KMS-11 (cell line): ENCODE measurements at regions not wholly inside any gene's neighbourhood (a gene's known extent, or its start where the extent isn't known, plus 50 kb on each side); places are given as distances from the start of the nearest gene placed in this dataset.

ENCODE experiments used
- H2AFZ ChIP-seq: fragments of 200-600 bp; sonication (generic); 2 replicates; pipeline ENCODE4 v1.6.1; 2016; ENCODE audit warnings: antibody characterized with exemption, mixed run types, low read depth
- H3K27ac ChIP-seq: fragments of 200-600 bp; sonication (generic); 2 replicates; pipeline ENCODE4 v1.6.1; 2016; ENCODE audit warnings: mild to moderate bottlenecking, mixed run types
- H3K27me3 ChIP-seq: fragments of 200-600 bp; sonication (generic); 2 replicates; pipeline ENCODE4 v1.6.1; 2017; ENCODE audit warnings: mild to moderate bottlenecking, low read depth, mixed run types, moderate library complexity; ENCODE audit not compliant: insufficient read depth
- H3K36me3 ChIP-seq: fragments of 200-600 bp; sonication (generic); 2 replicates; pipeline ENCODE4 v1.6.1; 2017; ENCODE audit warnings: mild to moderate bottlenecking, mixed run types; ENCODE audit not compliant: insufficient read depth
- H3K4me1 ChIP-seq: fragments of 200-600 bp; sonication (generic); 2 replicates; pipeline ENCODE4 v1.6.1; 2016; ENCODE audit warnings: mild to moderate bottlenecking, low read depth, mixed run types; ENCODE audit not compliant: poor library complexity, severe bottlenecking
- H3K4me2 ChIP-seq: fragments of 200-600 bp; sonication (generic); 2 replicates; pipeline ENCODE4 v1.7.0; 2016; ENCODE audit warnings: mild to moderate bottlenecking, mixed run types
- H3K4me3 ChIP-seq: fragments of 200-600 bp; sonication (generic); IDR thresholded peaks from 2 replicates; pipeline ENCODE4 v1.6.1; 2017; ENCODE audit warnings: low read depth, low read length, mixed read lengths; ENCODE audit not compliant: insufficient read depth
- H3K79me2 ChIP-seq: fragments of 200-600 bp; sonication (generic); 2 replicates; pipeline ENCODE4 v1.6.1; 2016; ENCODE audit warnings: low read depth, mixed run types; ENCODE audit not compliant: insufficient read depth
- H3K9ac ChIP-seq: fragments of 200-600 bp; sonication (generic); 2 replicates; pipeline ENCODE4 v1.6.1; 2016; ENCODE audit warnings: mild to moderate bottlenecking, mixed run types
- H4K20me1 ChIP-seq: fragments of 200-600 bp; sonication (generic); 2 replicates; pipeline ENCODE4 v1.6.1; 2016; ENCODE audit warnings: mild to moderate bottlenecking, mixed run types; ENCODE audit not compliant: insufficient read depth
- TF ChIP-seq, protein P1 (sequence below): fragments of 200-600 bp; sonication (generic); conservative IDR thresholded peaks from 2 replicates; pipeline ENCODE4 v1.6.1; 2017; ENCODE audit warnings: low read depth, mild to moderate bottlenecking, antibody characterized with exemption, low read length, moderate library complexity, mixed read lengths

DNA sequence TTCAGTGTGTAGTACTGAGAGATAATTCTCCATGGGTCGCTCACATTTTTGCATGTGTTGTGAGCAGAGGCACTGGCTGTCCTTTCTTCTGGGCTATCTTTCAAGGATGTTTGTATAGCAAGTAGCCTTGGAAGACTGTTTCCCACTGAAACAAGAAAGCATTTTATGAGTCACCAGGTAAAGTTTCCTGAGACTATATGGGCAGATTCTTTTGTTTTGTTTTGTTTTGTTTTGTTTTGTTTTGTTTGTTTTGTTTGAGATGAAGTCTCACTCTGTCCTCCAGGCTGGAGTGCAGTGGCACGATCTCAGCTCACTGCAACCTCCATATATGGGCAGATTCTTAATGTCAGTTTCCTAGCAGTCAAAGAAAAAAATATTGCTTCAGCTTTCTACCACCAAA lies 912.6 kb downstream of the TTLL7 start:
- no peak overlapping the region for H3K27ac ChIP-seq
- no peak overlapping the region for H3K4me2 ChIP-seq
- H3K79me2 ChIP-seq: no peaks in the 10 kb centered on the region
- TF ChIP-seq, protein P1, sequence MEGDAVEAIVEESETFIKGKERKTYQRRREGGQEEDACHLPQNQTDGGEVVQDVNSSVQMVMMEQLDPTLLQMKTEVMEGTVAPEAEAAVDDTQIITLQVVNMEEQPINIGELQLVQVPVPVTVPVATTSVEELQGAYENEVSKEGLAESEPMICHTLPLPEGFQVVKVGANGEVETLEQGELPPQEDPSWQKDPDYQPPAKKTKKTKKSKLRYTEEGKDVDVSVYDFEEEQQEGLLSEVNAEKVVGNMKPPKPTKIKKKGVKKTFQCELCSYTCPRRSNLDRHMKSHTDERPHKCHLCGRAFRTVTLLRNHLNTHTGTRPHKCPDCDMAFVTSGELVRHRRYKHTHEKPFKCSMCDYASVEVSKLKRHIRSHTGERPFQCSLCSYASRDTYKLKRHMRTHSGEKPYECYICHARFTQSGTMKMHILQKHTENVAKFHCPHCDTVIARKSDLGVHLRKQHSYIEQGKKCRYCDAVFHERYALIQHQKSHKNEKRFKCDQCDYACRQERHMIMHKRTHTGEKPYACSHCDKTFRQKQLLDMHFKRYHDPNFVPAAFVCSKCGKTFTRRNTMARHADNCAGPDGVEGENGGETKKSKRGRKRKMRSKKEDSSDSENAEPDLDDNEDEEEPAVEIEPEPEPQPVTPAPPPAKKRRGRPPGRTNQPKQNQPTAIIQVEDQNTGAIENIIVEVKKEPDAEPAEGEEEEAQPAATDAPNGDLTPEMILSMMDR: no peak
- H3K4me3 ChIP-seq: no peak overlapping the region
- H2AFZ ChIP-seq: no peak overlapping the region
- no peak overlapping the region for H3K9ac ChIP-seq
- no peaks in the 10 kb centered on the region for H4K20me1 ChIP-seq
- H3K36me3 ChIP-seq: no peaks in the 10 kb centered on the region
- H3K4me1 ChIP-seq: no peaks in the 10 kb centered on the region
- no peaks in the 10 kb centered on the region for H3K27me3 ChIP-seq

DNA sequence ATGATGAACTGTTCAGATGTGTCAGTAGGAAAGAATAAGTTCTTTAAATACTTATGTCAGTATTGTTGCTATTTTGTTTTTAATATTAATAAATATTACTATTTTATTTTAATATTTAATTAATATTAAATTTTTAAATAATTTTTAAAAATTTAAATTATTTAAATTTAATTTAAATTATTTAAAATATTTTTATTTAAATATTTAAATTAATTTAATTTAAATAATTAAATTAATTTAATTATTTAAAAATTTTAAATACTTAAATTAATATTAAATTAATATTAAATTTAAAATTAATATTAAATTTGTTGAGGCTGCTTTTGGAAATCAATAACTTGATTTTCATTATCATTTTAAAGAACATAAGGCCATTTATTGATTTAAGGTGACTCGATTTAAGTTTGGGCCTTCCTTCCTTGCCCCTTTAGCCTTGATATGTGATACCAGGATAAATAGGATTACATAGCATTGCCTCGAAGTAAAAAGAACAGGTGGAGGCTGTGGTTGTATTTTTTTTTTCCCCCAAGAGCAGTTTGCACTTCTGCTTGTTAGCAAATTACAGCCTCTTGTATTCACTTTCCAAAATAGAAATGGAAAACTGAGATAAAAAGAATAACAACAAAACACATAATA lies 915.2 kb downstream of the TTLL7 start:
- H3K9ac ChIP-seq: no peak overlapping the region
- H3K79me2 ChIP-seq: no peaks in the 10 kb centered on the region
- H4K20me1 ChIP-seq: no peaks in the 10 kb centered on the region
- no peaks in the 10 kb centered on the region for H3K27me3 ChIP-seq
- H2AFZ ChIP-seq: no peak overlapping the region
- TF ChIP-seq, protein P1: no peak
- H3K4me1 ChIP-seq: no peaks in the 10 kb centered on the region
- no peak overlapping the region for H3K4me2 ChIP-seq
- no peaks in the 10 kb centered on the region for H3K36me3 ChIP-seq
- H3K27ac ChIP-seq: no peak overlapping the region
- no peak overlapping the region for H3K4me3 ChIP-seq

DNA sequence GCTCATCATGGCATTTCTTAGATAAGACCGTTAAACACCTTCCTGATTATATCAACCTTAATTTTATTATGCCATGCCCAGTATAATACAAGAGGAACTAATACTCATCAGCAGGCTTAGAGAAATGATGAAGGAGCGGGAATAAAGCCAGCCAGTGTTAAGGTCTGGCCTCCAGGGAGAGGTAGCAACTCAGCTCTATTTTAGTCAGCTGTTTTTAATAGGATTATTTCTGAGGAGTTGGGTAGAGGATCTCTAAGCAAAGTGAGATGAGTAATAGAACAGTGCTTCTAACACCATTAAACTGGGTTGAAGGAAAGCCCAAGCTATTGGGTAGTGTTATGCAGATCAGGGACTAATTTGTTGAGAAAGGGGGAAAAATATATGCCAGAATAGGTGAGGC lies 921.5 kb downstream of the TTLL7 start:
- TF ChIP-seq, protein P1: no peak

DNA sequence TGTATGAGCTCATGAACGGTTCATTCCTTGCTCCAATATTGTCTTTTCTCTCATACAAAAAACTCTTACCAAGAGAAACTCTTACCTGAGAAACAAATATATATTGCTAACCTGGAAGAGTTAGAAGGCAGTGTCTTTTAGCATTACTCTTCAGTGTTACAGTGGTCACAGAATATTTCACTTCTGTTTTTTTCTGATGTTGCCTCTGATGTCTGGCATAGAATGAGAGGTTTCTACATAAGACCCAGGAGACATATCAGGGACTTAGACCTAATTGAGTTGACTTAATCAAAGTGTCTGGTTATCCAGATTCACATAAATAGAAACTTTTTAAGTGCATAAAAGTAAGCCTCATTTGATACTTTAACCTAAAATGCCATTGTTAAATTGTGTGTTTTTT lies 923.8 kb downstream of the TTLL7 start:
- H2AFZ ChIP-seq: no peak overlapping the region
- H3K27me3 ChIP-seq: no peaks in the 10 kb centered on the region
- TF ChIP-seq, protein P1: no peak
- H3K27ac ChIP-seq: no peak overlapping the region
- no peaks in the 10 kb centered on the region for H3K4me1 ChIP-seq
- H3K4me3 ChIP-seq: no peak overlapping the region
- no peaks in the 10 kb centered on the region for H3K79me2 ChIP-seq
- no peak overlapping the region for H3K4me2 ChIP-seq
- H3K9ac ChIP-seq: no peak overlapping the region
- H3K36me3 ChIP-seq: no peaks in the 10 kb centered on the region
- H4K20me1 ChIP-seq: no peaks in the 10 kb centered on the region

More for the DNA sequence above, 921.5 kb downstream of the TTLL7 start:
- no peak overlapping the region for H2AFZ ChIP-seq
- H3K27ac ChIP-seq: no peak overlapping the region
- H3K36me3 ChIP-seq: no peaks in the 10 kb centered on the region
- no peaks in the 10 kb centered on the region for H3K27me3 ChIP-seq
- H3K9ac ChIP-seq: no peak overlapping the region
- no peaks in the 10 kb centered on the region for H3K4me1 ChIP-seq
- no peak overlapping the region for H3K4me3 ChIP-seq
- no peaks in the 10 kb centered on the region for H4K20me1 ChIP-seq
- H3K4me2 ChIP-seq: no peak overlapping the region
- no peaks in the 10 kb centered on the region for H3K79me2 ChIP-seq
